Colonic mucosa (tissue), 4 donors: ENCODE measurements at regions not wholly inside any gene's neighbourhood (a gene's known extent, or its start where the extent isn't known, plus 50 kb on each side); places are given as distances from the start of the nearest gene placed in this dataset.

Experiments used
- DNase-seq: peaks from one replicate; pipeline ENCODE4 v3.0.0-alpha.2; 2020
- H3K27ac ChIP-seq: fragments of 200-600 bp; one replicate; pipeline ENCODE4 v1.8.0; 2021
- H3K27me3 ChIP-seq: fragments of 200-600 bp; one replicate; pipeline ENCODE4 v1.8.0; 2021
- H3K36me3 ChIP-seq: fragments of 200-600 bp; one replicate; pipeline ENCODE4 v1.8.0; 2021
- H3K4me1 ChIP-seq: fragments of 200-600 bp; one replicate; pipeline ENCODE4 v1.8.0; 2021; ENCODE audit warnings: mild to moderate bottlenecking
- H3K4me3 ChIP-seq: fragments of 200-600 bp; one replicate; pipeline ENCODE4 v1.8.0; 2021
- H3K9ac ChIP-seq, 2 donors: one replicate each; pipeline ENCODE4 v1.7.0; 2013; ENCODE audit warnings: control low read depth in 2 of 2, low read depth in 2 of 2, low read length in 2 of 2
- H3K9me3 ChIP-seq: fragments of 200-600 bp; one replicate; pipeline ENCODE4 v1.8.0; 2021
- intact Hi-C: fragments of 100-400 bp; cut with DNase I; formaldehyde crosslinking; loops from one replicate; pipeline ENCODE4 v1.14.1; 2022
- TF ChIP-seq, protein P1 (sequence below): fragments of 200-600 bp; IDR thresholded peaks from one replicate; pipeline ENCODE4 v1.8.0; 2022; ENCODE audit warnings: antibody characterized with exemption, mild to moderate bottlenecking
- donor health status: healthy.
- donor health status: DM: no; HTN: no; CAD: no.
- donor health status: DM: no; HTN: no; CAD: no.

DNA sequence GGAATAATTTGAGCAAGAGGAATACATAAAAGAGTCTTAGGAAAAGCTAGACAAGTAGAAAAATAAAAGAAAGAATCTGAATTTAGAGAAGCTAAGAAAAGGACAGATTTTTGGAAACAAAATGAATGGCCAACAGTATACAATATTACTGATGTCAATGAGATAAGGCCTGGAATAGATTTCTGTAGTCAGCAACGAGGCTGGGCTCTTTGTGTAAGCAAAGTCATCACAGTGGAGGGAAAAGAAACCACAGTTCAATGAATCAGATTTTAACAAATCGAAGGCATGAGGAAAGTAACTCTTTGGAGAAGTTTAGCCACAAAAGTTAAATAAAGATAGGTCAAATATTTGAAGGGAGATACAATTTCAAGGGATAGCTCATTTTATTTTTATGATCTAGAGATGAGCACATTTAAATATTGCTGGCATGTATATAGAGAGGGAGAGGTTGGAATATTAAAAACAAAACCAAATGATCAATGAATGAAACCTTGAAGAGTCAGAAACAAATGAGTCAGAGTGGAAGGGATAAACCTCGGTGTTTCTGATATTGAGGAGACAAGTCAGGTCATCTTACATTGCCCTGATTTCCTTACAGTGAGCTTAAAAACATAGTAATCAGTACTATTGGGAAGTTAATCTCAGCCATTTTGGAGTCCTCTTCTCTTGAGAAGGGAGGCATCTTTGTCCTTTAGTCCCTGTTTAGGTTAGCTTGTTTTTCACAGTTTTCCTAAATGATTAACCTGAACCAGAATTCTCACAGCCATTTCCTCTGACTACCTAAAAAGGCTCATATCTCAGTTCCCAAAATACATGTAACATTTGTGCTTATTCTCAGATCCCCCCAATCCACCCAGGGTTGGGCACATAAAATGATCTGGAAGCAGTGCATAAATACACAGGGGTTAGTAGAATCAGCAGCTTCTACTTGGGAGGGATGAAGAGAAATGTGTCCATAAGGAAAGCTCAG lies 620.0 kb upstream of the B3GALT2 start:
- Histone ChIP-seq H3K27ac (no peak overlapping the region), H3K36me3 (no peaks in the 10 kb centered on the region), H3K9me3 (no peaks in the 10 kb centered on the region), H3K9ac (no peak overlapping the region), H3K4me3 (no peak overlapping the region), H3K4me1 (no peaks in the 10 kb centered on the region), H3K27me3 (no peaks in the 10 kb centered on the region)
- DNase-seq: no peak
- intact Hi-C loops: no loop called here
- TF ChIP-seq, protein P1, sequence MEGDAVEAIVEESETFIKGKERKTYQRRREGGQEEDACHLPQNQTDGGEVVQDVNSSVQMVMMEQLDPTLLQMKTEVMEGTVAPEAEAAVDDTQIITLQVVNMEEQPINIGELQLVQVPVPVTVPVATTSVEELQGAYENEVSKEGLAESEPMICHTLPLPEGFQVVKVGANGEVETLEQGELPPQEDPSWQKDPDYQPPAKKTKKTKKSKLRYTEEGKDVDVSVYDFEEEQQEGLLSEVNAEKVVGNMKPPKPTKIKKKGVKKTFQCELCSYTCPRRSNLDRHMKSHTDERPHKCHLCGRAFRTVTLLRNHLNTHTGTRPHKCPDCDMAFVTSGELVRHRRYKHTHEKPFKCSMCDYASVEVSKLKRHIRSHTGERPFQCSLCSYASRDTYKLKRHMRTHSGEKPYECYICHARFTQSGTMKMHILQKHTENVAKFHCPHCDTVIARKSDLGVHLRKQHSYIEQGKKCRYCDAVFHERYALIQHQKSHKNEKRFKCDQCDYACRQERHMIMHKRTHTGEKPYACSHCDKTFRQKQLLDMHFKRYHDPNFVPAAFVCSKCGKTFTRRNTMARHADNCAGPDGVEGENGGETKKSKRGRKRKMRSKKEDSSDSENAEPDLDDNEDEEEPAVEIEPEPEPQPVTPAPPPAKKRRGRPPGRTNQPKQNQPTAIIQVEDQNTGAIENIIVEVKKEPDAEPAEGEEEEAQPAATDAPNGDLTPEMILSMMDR: no peak

DNA sequence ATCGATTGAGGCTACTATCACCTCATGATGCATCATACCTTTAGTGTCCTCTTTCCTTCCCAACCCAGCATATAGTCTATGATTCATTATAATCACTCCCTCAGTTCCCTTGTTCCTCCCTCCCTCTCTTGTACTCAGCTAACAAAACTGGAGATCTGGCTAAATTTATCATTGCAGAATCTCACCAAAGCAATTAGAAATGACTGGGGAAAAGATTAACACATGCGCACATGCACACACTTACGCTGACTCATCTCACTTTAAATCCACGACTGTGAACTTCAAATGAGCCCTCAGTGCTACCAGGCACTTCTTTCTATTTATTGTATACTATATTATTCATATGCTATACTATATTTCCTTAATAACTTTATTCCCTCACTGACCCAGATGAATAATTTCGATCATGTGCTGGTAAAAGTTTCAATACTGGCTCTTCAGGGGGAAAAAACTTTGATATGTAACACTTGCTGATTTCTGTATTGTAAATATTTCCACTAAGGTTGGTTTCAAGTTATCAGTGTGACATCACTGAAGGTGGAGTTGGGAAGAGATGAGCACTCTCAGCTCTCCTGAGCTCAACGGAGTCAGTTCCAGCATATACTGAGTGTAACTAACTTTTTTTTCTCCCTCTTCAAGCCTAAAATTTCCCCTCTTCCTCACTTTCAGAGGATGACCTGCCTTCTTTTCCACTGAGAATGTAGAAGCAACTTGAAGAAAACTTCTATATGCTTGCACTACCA lies 613.7 kb upstream of the B3GALT2 start:
- Histone ChIP-seq H3K27ac (no peak overlapping the region), H3K27me3 (no peaks in the 10 kb centered on the region), H3K36me3 (no peaks in the 10 kb centered on the region), H3K4me3 (no peak overlapping the region), H3K9me3 (no peaks in the 10 kb centered on the region), H3K9ac (no peak overlapping the region), H3K4me1 (no peaks in the 10 kb centered on the region)
- intact Hi-C loops: no loop called here
- TF ChIP-seq, protein P1: no peak
- no peak for DNase-seq

DNA sequence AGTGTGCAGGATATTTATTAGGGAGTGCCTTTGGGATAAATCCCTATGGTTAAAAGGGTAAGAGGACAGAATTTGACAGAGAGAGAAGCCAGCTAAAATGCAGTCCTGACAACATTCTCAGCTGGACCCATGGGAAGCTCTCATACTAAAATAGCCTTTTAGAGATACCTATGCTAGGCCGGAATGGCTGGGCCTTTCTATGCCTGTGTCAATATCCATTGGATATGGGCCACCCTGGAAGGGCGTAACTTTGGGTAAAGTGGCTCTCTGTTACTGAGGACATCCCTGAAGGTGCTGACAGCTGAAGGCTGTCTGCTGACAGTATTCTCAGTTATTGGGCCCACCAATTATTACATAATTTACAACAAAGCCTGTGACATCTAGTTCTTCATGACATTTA lies 613.0 kb upstream of the B3GALT2 start:
- intact Hi-C loops: no loop called here
- Histone ChIP-seq H3K27ac (no peak overlapping the region), H3K9me3 (no peaks in the 10 kb centered on the region), H3K4me3 (no peak overlapping the region), H3K36me3 (no peaks in the 10 kb centered on the region), H3K27me3 (no peaks in the 10 kb centered on the region), H3K9ac (no peak overlapping the region), H3K4me1 (no peaks in the 10 kb centered on the region)
- TF ChIP-seq, protein P1: no peak
- DNase-seq: no peak

DNA sequence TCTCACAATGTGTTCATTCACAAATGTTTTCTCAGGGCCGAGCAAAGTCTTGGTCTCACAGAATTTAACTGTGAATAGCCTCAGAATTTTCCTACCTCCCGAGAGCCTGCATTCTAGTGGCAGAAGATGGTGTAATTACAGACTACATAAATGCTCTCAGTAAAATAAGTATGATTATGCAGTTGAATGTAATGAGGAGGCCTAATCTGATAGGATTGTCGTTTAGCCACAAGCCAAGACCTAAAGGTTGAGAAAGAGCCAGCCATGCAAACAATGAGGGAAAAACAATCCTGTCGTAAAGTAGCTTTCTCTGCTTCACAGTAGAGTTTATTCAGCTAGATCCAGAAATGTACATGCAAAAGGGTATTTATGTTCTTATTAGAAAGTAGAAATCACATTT lies 607.8 kb upstream of the B3GALT2 start:
- Histone ChIP-seq H3K27me3 (no peaks in the 10 kb centered on the region), H3K4me1 (no peaks in the 10 kb centered on the region), H3K27ac (no peak overlapping the region), H3K4me3 (no peak overlapping the region), H3K9ac (no peak overlapping the region), H3K9me3 (no peaks in the 10 kb centered on the region), H3K36me3 (no peaks in the 10 kb centered on the region)
- no peak for DNase-seq
- TF ChIP-seq, protein P1: no peak
- intact Hi-C loops: no loop called here

DNA sequence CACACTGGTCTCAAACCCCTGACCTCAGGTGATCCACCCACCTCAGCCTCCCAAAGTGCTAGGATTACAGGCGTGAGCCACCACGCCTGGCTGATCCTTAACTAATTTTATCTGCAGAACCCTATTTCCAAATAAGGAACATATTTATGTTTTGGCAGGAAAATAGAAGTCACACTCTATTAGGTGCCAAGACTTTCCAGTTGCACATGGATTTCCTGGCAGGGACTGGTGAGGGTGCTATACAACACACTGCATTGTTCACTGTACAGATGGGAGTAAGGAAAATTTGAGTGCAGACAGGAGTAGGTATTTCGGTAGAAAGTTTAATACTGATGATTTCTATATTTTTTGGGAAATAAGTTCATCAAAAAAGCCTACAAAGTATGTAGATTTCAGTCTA lies 605.3 kb upstream of the B3GALT2 start:
- H3K27ac ChIP-seq: no peak overlapping the region
- H3K27me3 ChIP-seq: no peaks in the 10 kb centered on the region
- intact Hi-C loops: no loop called here
- H3K9ac ChIP-seq: no peak overlapping the region
- H3K9me3 ChIP-seq: no peaks in the 10 kb centered on the region
- no peaks in the 10 kb centered on the region for H3K36me3 ChIP-seq
- TF ChIP-seq, protein P1: no peak
- no peak for DNase-seq
- no peak overlapping the region for H3K4me3 ChIP-seq
- no peaks in the 10 kb centered on the region for H3K4me1 ChIP-seq
